ENCODE measurements at regions not wholly inside any gene's neighbourhood (a gene's known extent, or its start where the extent isn't known, plus 50 kb on each side); places are given as distances from the start of the nearest gene placed in this dataset.

DNA sequence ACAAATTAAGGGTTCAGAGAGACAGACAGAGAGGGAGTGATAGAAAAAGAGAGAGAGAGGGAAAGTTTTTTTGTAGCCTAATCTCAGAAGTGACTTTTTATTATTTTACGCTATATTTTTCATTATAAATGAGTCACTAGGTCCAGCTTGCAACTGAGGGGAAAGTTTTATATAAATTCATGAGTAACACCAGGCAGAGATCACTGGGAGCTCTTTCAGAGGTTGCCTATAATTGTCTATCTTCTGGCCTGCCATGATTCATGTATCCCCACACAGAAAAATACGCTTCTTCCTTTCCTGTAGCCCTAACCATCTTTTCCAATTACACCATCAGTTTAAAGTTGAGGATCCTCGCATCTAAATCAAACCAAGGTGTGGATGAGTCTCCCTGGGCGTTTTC is 467.9 kb downstream of the SLITRK1 start:
- H3K27me3 ChIP-seq, result no peaks in the 10 kb centered on the region
- no peaks in the 10 kb centered on the region for H3K36me3 ChIP-seq
- H3K4me3 ChIP-seq, result no peak overlapping the region
- TF ChIP-seq, protein P1, sequence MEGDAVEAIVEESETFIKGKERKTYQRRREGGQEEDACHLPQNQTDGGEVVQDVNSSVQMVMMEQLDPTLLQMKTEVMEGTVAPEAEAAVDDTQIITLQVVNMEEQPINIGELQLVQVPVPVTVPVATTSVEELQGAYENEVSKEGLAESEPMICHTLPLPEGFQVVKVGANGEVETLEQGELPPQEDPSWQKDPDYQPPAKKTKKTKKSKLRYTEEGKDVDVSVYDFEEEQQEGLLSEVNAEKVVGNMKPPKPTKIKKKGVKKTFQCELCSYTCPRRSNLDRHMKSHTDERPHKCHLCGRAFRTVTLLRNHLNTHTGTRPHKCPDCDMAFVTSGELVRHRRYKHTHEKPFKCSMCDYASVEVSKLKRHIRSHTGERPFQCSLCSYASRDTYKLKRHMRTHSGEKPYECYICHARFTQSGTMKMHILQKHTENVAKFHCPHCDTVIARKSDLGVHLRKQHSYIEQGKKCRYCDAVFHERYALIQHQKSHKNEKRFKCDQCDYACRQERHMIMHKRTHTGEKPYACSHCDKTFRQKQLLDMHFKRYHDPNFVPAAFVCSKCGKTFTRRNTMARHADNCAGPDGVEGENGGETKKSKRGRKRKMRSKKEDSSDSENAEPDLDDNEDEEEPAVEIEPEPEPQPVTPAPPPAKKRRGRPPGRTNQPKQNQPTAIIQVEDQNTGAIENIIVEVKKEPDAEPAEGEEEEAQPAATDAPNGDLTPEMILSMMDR (IDR thresholded peaks at IDR 0.05), result no peak
- no peaks in the 10 kb centered on the region for H3K4me1 ChIP-seq
- no peaks in the 10 kb centered on the region for H3K9me3 ChIP-seq
- DNase-seq (ENCODE audit: low spot score), result no peak
- no peak overlapping the region for H3K27ac ChIP-seq

- no peak overlapping the region for H3K27ac ChIP-seq
- no peaks in the 10 kb centered on the region for H3K36me3 ChIP-seq
- no peaks in the 10 kb centered on the region for H3K4me1 ChIP-seq
- no peak for DNase-seq (ENCODE audit: low spot score)
- no peaks in the 10 kb centered on the region for H3K27me3 ChIP-seq
- no peaks in the 10 kb centered on the region for H3K9me3 ChIP-seq
- TF ChIP-seq, protein P1 (IDR thresholded peaks at IDR 0.05), result no peak
- H3K4me3 ChIP-seq, result no peak overlapping the region
Observed at GRCh38 chr13:83386609-83387008, 495.7 kb downstream of the SLITRK1 start.

DNA sequence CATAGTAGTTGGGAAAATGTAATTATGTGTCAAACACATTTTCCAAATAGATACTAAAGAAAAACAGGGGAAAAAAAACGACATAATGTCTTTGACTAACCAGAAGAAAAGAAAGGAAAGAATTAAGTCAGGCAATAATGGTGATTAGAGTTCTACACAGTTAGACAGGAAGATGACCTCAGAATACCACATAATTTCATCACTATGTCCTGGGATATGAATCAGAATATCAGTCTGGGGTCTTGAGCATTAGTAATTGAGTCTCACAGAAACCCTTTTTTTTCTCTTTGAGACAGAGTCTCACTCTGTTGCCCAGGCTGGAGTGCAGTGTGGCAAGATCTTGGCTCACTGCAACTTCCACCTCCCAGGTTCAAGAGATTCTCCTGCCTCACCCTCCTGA is 503.4 kb downstream of the SLITRK1 start:
- Histone ChIP-seq H3K9me3 (no peaks in the 10 kb centered on the region), H3K36me3 (no peaks in the 10 kb centered on the region), H3K27me3 (no peaks in the 10 kb centered on the region), H3K4me3 (no peak overlapping the region), H3K4me1 (no peaks in the 10 kb centered on the region), H3K27ac (no peak overlapping the region)
- TF ChIP-seq, protein P1 (IDR thresholded peaks at IDR 0.05), result no peak
- no peak for DNase-seq (ENCODE audit: low spot score)

GRCh38 chr13:83377491-83377890 is 504.8 kb downstream of the SLITRK1 start:
- no peak overlapping the region for H3K4me3 ChIP-seq
- no peak overlapping the region for H3K27ac ChIP-seq
- H3K36me3 ChIP-seq, result no peaks in the 10 kb centered on the region
- TF ChIP-seq, protein P1 (IDR thresholded peaks at IDR 0.05), result no peak
- no peaks in the 10 kb centered on the region for H3K27me3 ChIP-seq
- no peaks in the 10 kb centered on the region for H3K9me3 ChIP-seq
- DNase-seq (ENCODE audit: low spot score), result no peak
- H3K4me1 ChIP-seq, result no peaks in the 10 kb centered on the region

DNA sequence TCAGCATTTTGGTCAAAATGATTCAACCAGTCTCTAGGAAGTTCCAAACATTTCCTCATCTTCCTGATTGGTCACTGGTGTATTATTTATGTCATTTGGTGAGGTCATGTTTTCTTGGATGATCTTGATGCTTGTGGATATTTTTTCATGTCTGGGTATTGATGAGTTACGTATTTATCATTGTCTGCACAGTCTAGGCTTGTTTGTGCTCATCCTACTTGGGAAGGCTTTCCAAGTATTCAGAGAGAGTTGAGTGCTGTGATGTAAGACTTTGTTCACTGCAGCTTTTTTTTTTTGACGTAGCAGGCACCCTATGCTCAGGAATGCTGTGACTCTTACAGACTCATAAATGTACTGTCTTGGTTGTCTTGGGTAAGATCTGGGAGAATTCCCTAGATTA is 509.5 kb downstream of the SLITRK1 start:
- Histone ChIP-seq H3K27me3 (no peaks in the 10 kb centered on the region), H3K4me1 (no peaks in the 10 kb centered on the region), H3K27ac (no peak overlapping the region), H3K9me3 (no peaks in the 10 kb centered on the region), H3K4me3 (no peak overlapping the region), H3K36me3 (no peaks in the 10 kb centered on the region)
- DNase-seq (ENCODE audit: low spot score), result no peak
- TF ChIP-seq, protein P1 (IDR thresholded peaks at IDR 0.05), result no peak

GRCh38 chr13:83365723-83366122 is 516.6 kb downstream of the SLITRK1 start:
- H3K4me1 ChIP-seq, result no peaks in the 10 kb centered on the region
- H3K27ac ChIP-seq, result no peak overlapping the region
- TF ChIP-seq, protein P1 (IDR thresholded peaks at IDR 0.05), result no peak
- DNase-seq (ENCODE audit: low spot score), result no peak
- H3K36me3 ChIP-seq, result no peaks in the 10 kb centered on the region
- H3K9me3 ChIP-seq, result no peaks in the 10 kb centered on the region
- no peaks in the 10 kb centered on the region for H3K27me3 ChIP-seq
- no peak overlapping the region for H3K4me3 ChIP-seq
